Midbrain (tissue), 1 donor: ENCODE measurements at regions not wholly inside any gene's neighbourhood (a gene's known extent, or its start where the extent isn't known, plus 50 kb on each side); places are given as distances from the start of the nearest gene placed in this dataset.
A peak's percentile ranks its signal among the peaks of the same experiment; 100 is the strongest.
"Not testable (repeated sequence)": the region's sequence is repeated elsewhere in the genome, so short reads cannot be mapped to it uniquely, and the experiment has no call there.

Experiments
- DNase-seq: peaks from one replicate; lab custom pipeline; 2025; lab: John Stamatoyannopoulos, UW

DNA sequence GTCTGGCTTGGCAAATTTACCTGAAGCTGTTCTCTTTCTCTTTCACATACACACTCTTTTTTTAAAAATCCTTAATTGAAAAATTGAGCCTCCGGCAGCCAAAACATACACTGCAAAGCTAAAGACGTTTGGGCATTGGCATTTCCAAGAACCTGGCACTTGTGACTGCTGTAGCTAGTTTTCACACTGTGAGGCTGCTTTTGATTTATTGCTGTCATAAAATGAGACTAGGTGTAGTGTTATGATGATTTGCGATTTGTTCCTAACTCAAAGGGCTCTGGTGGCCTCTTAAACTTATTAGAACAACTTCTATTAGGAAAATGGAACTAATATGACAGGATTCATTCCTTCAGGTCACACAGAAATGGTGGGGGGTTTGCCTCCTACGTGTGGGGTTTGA is 377.1 kb upstream of the FAR2 start:
- no peak for DNase-seq

- DNase-seq = no peak
Observed at GRCh38 chr12:28775556-28775955, 373.5 kb upstream of the FAR2 start.

DNA sequence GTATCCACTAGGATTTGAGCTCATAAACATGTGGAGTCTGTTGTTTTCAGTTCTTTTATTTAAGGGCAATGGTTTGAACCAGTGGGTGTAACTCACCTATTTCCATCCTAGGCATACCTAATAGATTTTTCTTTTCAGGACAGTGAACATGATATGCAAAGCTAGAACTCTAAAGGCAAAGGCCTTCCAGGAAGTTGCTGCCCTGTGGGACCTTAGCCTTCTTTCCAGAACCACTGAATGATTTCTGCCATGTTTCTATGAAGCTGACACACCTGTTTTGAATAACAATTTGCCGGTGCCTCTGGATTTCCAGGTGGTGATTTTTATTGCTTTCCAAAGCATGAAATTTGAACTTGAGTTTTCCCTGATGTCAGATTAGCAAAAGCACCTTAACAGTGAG is 372.9 kb upstream of the FAR2 start:
- DNase-seq = no peak

- no peak for DNase-seq
Observed at GRCh38 chr12:28776913-28777422, 372.1 kb upstream of the FAR2 start.

DNA sequence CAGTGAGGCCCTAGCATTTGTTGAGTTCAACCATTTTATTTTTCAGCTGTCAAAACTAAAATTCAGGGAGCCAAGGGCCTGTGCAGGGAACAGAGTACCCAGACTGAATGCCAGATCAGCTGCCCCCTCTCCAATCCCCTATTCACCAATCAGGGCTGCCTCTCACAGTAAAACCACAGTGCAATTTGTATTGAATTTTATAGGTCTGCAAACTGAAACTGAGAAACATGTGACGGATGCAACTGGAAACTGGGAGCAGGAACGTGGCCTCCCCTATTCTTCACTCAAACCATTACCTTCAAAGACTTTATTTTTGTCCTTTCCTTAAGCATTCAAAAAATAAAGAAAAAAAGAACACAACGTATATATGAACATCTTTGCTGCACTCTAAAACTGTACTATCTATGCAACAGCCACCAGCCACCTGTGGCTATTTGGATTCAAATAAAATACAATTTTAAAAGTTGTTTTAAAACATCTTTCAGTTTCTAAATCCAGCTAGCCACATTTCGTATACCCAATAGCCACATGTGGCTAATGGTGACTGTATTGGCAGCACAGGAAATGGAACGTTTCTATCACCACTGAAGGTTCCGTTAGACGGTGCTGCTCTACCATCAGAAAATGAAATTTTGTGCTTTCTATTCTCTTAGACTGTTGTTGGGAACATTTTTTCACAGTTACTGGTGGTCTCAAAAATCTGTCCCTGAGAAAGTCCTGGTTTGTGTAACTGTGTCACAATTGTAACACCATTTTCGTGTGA is 371.3 kb upstream of the FAR2 start:
- no peak for DNase-seq

DNA sequence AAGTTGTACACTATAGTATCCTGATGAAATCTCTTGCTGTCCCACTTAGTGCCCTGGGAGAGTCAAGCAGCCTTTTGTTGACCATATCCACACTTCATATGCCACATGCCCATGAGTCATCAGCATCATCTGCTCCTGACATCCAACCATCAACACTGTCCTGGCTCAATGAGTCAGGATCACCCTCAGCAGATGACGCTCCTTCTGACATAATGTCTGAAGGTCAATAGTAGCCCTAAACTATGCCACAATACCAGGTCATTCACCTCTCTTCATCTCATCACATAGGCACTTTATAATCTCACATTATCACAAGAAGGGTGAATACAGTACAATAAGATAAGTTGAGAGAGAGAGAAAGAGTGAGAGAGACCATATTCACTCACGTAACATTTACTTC is 369.0 kb upstream of the FAR2 start:
- DNase-seq = no peak

GRCh38 chr12:28780960-28781359 is 368.1 kb upstream of the FAR2 start:
- no peak for DNase-seq

GRCh38 chr12:28781671-28782652 is 367.1 kb upstream of the FAR2 start:
- no peak for DNase-seq

DNA sequence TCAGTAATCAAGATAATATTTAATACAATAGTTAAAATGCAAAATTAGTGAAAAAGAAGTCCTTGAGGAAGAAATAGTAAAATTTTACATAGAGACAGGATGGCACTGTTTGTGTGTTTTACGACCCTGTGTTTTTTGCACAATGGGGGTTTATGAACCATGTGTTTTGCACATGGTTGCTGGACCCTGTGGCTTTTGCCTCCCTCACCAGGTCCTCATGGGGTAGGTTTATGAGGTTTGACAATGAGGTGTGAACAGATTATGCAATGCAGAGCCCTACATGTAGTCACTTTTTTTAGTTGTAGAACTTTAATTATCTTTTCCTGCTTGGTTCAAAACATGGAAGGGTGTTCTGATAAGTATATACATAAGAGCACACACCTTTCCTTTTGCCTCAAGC is 366.3 kb upstream of the FAR2 start:
- no peak for DNase-seq

DNA sequence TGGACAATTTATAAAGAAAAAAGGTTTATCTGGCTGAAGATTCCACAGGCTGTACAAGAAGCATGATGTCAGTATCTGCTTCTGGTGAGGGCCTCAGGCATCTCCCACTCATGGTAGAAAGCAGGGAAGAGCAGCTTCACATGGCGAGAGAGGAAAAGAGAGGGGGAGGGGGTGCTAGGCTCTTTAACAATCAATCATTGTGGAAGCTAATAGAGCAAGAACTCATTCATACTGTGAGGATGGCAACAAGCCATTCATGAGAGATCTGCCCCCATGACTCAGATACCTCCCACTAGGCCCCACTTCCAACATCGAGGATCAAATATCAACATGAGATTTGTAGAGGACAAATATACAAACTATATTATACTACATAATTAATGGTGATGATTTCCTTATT is 361.9 kb upstream of the FAR2 start:
- DNase-seq = peak; percentile 31

DNA sequence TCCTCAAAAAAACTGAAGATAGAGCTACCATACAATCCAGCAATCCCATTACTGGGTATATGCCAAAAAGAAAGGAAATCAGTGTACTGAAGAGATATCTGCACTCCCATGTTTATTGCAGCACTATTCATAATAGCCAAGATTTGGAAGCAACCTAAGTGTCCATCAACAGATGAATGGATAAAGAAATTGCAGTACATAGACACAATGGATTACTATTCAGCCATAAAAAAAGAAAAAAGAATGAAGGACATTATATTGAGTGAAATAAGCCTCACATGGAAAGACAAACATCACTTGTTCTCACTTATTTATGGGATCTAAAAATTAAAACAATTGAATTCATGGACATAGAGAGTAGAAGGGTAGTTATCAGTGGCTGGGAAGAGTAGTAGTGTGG is 360.8 kb upstream of the FAR2 start:
- DNase-seq = not testable (repeated sequence)

GRCh38 chr12:28793581-28794151 is 355.4 kb upstream of the FAR2 start:
- DNase-seq = peak; percentile 31

GRCh38 chr12:28794211-28794610 is 354.9 kb upstream of the FAR2 start:
- no peak for DNase-seq

GRCh38 chr12:28794786-28795185 is 354.3 kb upstream of the FAR2 start:
- DNase-seq = no peak

DNA sequence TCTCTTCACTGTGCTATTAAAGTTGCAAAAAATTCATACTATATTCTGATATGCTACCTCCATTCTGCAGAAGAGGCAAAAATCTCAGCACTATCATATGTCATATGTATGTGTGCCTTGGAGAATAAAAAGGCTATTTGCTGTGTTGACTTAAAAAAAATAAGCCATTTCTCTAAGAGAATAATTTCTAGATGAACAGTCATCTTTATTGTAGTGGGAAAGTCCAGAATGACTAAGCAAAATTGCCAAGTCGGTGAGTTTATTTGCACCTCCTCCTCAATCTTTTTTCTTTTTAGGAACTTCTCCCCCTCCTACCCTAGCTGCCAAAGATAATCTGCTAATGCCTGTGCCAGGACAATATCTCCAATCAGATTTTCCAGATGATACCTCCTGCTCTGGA is 353.8 kb upstream of the FAR2 start:
- no peak for DNase-seq

DNA sequence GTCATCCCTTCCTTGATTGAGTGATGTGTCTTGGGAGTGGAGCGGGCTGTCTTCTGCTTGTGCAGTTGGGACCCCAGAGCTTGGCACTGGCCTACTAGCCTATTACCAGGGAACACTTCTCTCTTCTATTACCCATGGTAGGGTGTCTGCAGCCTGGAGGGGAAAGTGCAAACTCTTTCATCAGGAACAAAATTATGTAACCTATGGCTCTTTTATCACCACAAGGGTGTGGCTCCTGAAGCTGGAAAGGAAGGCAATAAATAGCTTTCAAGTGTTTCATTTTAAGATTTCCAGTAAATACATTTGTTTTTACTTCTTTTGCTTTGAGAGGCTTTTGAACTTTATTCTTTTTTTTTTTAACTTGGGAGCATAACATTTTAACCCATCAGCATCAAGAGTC is 349.7 kb upstream of the FAR2 start:
- DNase-seq = no peak

GRCh38 chr12:28800129-28800528 is 348.9 kb upstream of the FAR2 start:
- no peak for DNase-seq

DNA sequence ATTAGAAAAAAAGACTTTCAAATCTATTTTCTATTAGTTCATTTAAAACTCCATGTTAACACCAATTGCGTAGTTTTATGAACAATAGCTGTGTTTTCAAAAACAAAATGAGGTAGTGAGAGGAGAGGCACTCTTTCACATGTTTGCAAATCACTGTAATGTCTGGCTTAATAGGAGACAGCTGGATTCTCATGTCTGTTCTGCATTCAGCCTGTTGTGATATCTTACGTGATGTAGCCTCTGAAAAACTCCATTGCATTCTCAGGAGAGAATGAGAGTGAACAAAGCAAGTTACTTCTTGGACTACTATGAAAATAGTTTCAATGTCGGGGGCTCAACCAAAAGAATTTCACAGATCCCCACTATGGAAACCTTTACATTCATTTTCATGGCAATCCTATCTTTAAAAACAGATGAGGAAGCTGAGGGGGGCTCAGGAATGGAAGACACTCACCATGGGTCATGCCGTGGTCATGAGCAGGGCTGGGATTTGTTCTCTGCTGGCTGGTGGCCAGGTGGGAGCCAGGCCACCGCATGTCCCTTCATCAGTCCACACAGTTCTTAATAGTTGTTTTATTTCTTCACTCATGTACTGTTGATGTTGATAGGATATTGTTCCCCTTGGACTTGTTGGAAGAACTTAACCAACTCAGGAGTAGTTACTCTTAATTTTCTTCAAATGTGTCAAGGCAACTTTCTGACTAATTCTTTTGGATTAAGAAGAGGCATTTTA is 346.2 kb upstream of the FAR2 start:
- DNase-seq = no peak

- no peak for DNase-seq
Observed at GRCh38 chr12:28807535-28807934, 341.5 kb upstream of the FAR2 start.

- no peak for DNase-seq
Observed at GRCh38 chr12:28811457-28811856, 337.6 kb upstream of the FAR2 start.

DNA sequence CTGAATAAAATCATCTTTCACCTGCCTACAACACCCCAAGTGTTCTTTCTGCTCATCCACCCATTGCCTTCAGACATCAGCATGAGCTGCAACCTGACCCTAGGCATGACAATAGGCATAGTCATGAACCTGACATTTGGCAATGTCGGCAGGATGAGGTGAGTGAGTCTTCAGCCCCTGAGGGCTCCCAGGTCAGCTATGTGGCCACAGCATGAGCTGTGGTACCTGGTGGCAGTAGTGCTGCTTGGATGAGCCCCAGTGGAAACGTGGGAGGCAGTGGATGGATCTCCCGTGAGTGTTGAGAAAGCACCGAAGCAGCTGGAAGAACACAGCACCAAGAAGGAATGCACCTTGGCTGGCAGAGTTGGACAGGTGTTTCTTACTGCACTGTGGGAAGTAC is 334.8 kb upstream of the FAR2 start:
- no peak for DNase-seq

- DNase-seq = no peak
Observed at GRCh38 chr12:28817524-28817923, 331.6 kb upstream of the FAR2 start.
